ENCODE measurements at regions not wholly inside any gene's neighbourhood (a gene's known extent, or its start where the extent isn't known, plus 50 kb on each side); places are given as distances from the start of the nearest gene placed in this dataset.

DNA sequence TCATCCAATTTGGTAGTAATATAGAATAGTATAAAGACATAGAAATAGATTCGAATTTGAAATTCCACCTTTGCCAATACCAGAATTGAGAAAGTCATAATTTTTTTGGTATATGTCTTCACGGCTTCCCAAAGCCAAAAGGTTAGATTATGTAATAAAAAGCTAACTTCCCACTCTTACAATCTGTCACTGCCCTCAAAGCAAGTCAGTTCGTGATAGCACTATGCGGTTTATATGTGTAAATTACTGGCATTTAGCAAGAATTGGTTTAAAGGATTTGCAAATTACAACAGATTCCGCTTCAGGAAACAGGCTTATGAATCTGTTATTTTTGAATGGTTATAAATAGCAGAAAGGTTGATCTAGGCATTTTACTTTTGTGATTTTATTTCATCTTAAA lies 679.4 kb upstream of the ADGRL2 start:
- intact Hi-C loops (cut with DNase I): no loop called here
- DNase-seq: no peak

DNA sequence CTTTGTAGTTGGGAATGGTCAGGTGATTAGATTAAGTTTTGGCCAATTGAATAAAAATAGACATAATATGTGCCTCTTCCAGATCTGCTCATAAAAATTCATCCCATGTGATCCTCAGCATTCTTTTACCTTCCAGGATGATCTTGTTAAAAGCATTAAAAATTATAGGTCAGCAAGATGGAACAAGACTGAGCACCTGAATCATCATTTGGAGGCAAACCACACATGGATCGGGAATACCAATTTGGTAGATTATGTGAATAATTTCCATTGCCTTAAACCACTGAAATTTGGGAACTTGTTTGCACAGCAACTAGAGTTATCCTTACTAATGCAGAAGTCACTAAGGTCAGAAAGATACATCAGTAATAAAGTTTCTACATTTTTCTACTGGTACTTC lies 681.4 kb upstream of the ADGRL2 start:
- DNase-seq: no peak
- intact Hi-C loops (cut with DNase I): no loop called here

- DNase-seq: no peak
- intact Hi-C loops (cut with DNase I): no loop called here
Observed at GRCh38 chr1:81118550-81118949, 682.2 kb upstream of the ADGRL2 start.

DNA sequence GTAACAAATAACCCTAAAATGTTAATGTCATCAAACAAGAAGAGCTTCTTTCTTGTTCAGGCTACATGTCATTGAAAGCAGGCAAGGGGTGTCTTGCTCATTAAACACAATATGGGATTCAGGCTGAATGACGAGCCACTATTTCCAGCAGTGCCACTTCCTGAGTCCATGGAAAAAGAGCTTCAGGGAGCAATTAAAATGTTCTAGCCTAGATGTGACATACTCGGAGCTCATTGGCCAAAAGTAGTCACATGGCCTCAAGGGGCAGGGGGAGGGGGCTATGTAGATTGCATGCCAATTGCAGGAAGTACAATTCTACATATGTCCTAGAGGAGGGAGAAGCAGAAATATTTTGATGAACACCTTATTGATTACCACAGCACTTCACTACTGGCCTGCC lies 685.3 kb upstream of the ADGRL2 start:
- intact Hi-C loops (cut with DNase I): no loop called here
- no peak for DNase-seq

DNA sequence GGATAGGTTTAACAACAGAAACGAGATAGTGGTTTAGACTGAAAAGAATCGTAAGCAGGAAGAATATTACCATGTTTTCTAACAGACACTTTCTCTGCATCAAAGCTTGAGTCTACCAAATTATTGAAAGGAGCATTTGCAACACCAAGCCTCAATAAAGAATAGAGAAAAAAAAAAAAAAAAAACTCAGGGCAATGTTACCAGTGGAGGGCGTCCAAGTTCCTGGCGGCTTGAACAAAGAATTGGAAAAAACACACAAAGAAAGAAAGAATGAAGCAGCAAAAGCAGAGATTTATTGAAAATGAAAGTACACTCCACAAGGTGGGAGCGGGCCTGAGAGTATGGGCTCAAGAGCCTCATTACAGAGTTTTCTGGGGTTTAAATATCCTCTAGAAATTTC lies 686.5 kb upstream of the ADGRL2 start:
- no peak for DNase-seq
- intact Hi-C loops (cut with DNase I): no loop called here

GRCh38 chr1:81113688-81114087 lies 687.0 kb upstream of the ADGRL2 start:
- DNase-seq: no peak
- intact Hi-C loops (cut with DNase I): no loop called here

DNA sequence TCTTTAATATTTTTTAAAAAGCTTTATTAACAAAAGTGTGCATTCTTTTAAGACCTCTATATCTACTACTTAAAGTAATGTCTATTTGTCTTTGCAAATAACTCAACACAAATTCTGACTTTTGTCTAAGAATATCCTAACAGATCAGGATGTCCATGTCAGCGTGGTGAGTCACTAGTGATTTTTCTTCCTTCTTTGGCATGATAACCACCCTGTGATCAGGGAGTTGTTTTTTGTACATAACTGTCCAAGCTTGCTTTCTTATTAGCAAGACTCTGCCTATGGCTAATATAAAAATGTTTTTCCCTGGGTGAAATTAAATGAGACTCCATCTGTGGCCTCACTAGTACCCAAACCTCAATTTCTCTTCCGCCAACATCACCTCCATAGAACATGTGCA lies 688.9 kb upstream of the ADGRL2 start:
- intact Hi-C loops (cut with DNase I): no loop called here
- DNase-seq: no peak

- intact Hi-C loops (cut with DNase I): no loop called here
- no peak for DNase-seq
Observed at GRCh38 chr1:81109038-81109437, 691.7 kb upstream of the ADGRL2 start.

DNA sequence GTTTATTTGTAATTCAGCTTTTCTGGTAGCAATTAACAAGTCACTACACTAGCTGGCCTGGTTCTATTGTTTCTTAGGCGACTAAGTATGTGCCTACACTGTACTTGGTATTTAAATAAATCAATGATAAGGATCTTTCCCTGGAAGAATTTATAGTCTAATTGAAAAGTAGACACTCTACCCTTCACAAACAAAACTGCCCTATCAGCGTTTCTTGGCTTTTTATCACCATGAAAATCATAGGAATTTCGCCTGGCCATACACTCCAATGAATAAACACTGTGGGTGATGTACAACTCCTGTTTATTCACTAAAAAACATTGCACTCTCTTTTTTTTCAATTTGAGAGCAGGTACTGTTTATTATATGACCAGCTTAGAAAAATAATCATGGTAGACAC lies 702.9 kb upstream of the ADGRL2 start:
- intact Hi-C loops (cut with DNase I): no loop called here
- DNase-seq: no peak

DNA sequence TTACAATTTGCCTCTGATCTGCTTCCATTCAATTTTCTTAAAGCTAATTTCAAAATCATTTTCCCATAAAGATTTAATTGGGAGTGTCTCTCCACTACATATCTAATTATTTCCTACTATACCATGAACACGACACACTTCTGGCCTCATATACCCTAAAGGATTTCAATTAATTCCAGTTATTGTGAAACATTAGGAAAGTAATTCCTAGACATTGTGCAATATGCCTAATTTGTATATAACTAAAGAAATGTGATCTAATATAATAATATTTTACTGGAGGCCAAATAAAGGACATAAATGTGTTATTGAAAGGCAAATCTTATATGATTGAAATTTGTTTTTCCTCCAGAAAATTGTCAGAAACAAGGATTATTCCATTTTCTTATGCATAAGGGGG lies 727.2 kb upstream of the ADGRL2 start:
- intact Hi-C loops (cut with DNase I): no loop called here
- no peak for DNase-seq

GRCh38 chr1:81071969-81072753 lies 728.6 kb upstream of the ADGRL2 start:
- DNase-seq: no peak
- intact Hi-C loops (cut with DNase I): no loop called here

DNA sequence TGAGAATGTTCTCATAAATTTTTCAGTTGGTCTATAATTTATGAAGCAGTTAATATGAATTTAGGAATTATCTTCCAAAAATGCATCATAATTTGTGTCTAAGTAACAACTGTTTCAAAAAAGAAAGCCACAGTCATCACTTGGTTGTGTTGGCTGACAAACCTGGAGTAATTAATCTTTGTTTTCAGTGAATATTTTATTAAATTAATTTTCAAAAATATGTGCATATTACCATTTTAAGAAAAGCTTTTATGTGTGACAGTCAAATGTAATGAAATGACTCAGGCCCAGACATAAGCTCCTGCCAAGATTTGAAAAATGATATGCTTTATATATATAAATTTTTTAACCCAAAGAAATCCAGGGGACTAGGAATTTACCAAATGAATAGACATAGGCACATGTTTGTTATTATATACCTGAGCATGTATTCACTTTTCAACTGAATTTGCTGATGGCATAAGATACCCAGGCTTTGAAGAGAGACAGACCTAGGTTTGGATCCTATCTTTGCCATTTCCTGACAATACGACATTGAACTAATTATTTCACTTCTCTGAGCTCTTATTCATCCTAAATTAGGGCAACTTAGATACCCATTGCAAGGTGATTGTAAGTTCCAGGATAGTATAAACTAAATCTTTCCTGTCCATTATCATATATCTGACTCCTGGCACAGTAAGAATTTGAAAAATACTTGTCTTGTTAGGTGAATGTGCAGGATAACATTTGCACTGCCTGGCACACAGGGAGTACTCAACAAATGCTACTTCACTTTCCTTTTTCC lies 729.5 kb upstream of the ADGRL2 start:
- intact Hi-C loops (cut with DNase I): no loop called here
- DNase-seq: no peak

DNA sequence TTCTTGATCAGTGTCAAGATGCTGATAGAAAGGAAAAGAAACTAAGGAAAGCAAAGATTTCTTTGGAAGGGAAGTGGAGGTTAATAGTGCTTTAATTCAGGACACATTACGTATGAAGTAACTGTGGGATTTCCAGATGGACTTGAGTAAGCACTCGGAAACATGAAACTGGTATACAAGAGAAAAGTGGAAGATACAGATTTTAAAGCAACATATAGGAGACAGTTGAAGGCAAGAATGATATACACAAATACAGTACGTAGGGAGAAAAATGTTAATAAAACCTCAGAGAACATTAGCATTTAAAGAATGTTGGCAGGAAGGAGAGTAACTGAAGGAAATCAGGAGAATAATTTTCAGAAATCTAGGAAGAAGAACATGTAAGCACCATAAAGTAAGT lies 730.9 kb upstream of the ADGRL2 start:
- intact Hi-C loops (cut with DNase I): no loop called here

GRCh38 chr1:81068726-81069125 lies 732.0 kb upstream of the ADGRL2 start:
- intact Hi-C loops (cut with DNase I): no loop called here

More for the DNA sequence above, 730.9 kb upstream of the ADGRL2 start:
- no peak for DNase-seq

GRCh38 chr1:81053826-81054225 lies 746.9 kb upstream of the ADGRL2 start:
- no peak for DNase-seq
- intact Hi-C loops (cut with DNase I): no loop called here

More at GRCh38 chr1:81068726-81069125, 732.0 kb upstream of the ADGRL2 start:
- no peak for DNase-seq

- intact Hi-C loops (cut with DNase I): no loop called here
- DNase-seq: no peak
Observed at GRCh38 chr1:81052162-81052561, 748.6 kb upstream of the ADGRL2 start.

DNA sequence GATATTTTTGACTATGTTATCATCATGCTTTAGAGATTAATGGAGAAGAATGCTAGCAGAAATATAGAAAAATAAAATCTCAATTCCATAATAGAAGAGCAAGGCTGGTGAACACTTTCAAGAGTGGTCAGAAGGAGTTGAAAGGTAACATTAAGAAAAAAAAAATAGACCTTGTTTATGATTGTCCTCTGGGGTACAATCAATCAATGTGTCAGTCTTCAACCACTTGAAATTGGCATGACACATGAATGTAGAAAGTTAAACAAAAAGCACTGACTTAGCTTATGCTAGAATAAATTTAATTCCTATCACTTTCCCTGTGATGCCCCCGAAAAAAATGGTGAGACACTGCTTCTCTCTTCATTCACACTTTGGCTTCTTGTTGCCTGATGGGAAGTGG lies 750.3 kb upstream of the ADGRL2 start:
- DNase-seq: no peak
- intact Hi-C loops (cut with DNase I): no loop called here

DNA sequence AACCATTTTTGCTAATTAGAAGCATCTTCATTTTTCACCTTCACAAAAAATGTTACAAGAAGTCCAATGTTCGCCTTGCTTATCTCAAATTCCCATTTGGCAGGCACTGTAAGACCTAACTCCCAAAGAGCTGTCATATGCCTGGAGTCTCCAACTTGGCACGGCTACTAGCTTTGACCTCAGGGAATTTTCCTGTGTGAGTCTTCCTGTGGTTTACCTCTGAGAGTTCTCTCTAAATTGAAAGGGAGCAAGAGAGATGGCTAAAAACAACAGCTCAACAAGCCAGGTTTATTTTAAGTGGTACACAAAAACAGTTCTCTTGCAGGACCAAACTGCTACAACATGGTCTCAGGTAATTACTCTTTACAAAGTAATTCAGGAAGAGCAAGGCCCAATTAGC lies 756.0 kb upstream of the ADGRL2 start:
- intact Hi-C loops (cut with DNase I): no loop called here
- DNase-seq: no peak

- DNase-seq: no peak
Observed at GRCh38 chr1:81042225-81042624, 758.5 kb upstream of the ADGRL2 start.

DNA sequence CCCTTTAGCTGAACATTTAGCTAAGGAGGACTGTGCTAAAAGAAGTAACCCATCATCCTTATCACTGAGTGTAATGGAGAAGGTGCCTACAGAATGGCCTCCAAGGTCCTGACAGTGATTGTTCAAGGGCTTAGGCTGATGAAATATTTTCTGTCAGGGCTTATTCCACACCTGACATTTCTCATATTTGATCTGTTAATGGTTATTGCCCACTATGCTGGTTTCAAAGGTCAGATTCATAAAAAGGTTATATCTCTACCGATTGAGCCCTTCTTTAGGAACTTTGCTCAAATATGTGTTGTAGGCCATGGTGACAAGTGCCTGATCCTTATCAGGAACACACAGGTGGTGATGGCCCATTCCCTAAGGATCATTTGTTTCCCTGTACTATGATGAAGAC lies 766.4 kb upstream of the ADGRL2 start:
- intact Hi-C loops (cut with DNase I): no loop called here
- no peak for DNase-seq

More at GRCh38 chr1:81042225-81042624, 758.5 kb upstream of the ADGRL2 start:
- intact Hi-C loops (cut with DNase I): no loop called here

DNA sequence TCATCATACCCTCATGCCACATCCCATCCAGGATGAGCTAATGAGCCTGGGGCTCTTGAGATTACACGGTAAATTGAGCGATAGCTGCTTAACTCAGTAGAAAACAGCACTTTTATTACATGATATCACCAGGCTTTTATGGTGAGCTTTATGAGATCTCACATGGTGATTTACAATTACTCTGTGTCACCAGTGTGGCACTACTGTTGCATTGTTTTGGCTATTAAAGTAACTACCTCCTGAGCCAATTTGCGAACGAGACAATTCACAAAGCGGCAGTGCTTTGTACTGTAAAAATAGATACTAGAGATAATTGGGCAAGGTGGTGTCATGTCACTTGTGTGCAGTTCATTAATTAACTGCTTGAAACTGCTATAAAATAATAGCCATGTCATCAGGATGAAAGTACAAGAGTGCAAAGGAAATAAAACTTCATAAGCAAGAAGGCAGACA lies 767.7 kb upstream of the ADGRL2 start:
- DNase-seq: no peak
- intact Hi-C loops (cut with DNase I): no loop called here
